ENCODE measurements at regions not wholly inside any gene's neighbourhood (a gene's known extent, or its start where the extent isn't known, plus 50 kb on each side); places are given as distances from the start of the nearest gene placed in this dataset.

DNA sequence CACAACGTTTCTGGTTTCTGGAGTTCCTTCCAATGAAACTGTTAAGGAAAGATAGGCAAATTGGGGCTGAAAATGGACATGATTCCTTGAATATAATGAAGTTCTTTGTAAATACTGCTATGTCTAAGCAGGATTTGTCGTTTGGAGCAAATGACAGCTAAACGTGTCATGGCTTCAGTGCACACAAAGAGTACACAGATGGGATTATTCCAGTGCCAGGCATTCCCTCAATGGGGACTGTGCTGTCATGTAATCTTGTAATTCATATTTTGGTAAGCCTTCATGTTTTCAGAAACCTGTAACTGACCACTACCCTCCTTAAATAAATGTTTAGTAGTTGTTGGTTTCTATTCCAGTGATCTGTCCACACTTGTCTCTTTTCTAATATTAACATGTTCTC is 404.7 kb upstream of the CDH7 start:
- no peak for DNase-seq (ENCODE audit: low spot score)
- TF ChIP-seq, protein P1, sequence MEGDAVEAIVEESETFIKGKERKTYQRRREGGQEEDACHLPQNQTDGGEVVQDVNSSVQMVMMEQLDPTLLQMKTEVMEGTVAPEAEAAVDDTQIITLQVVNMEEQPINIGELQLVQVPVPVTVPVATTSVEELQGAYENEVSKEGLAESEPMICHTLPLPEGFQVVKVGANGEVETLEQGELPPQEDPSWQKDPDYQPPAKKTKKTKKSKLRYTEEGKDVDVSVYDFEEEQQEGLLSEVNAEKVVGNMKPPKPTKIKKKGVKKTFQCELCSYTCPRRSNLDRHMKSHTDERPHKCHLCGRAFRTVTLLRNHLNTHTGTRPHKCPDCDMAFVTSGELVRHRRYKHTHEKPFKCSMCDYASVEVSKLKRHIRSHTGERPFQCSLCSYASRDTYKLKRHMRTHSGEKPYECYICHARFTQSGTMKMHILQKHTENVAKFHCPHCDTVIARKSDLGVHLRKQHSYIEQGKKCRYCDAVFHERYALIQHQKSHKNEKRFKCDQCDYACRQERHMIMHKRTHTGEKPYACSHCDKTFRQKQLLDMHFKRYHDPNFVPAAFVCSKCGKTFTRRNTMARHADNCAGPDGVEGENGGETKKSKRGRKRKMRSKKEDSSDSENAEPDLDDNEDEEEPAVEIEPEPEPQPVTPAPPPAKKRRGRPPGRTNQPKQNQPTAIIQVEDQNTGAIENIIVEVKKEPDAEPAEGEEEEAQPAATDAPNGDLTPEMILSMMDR (IDR thresholded peaks at IDR 0.05) = no peak
- Histone ChIP-seq H3K4me3 (no peak overlapping the region), H3K27ac (no peak overlapping the region)

DNA sequence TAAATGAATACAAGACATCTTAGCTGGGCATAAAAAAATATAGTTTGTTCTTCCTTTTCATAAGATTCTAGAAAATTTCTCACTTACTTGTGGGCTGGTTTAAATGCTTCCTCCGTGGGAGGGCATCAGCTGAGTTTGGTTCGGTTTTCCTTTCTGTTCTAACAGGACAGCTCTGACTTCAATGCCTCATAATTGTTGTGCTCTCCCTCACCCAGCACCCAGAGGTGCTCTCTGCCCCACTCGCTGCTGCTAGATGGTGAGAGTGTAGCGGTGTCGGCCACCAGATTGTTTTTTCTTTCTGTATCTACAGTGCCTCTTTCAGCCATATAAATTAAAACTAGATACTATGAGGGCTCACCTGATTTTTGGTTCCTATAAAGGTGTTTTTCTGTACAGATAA is 407.2 kb upstream of the CDH7 start:
- H3K4me3 ChIP-seq = no peak overlapping the region
- no peak for DNase-seq (ENCODE audit: low spot score)
- no peak overlapping the region for H3K27ac ChIP-seq
- TF ChIP-seq, protein P1 (IDR thresholded peaks at IDR 0.05) = no peak

DNA sequence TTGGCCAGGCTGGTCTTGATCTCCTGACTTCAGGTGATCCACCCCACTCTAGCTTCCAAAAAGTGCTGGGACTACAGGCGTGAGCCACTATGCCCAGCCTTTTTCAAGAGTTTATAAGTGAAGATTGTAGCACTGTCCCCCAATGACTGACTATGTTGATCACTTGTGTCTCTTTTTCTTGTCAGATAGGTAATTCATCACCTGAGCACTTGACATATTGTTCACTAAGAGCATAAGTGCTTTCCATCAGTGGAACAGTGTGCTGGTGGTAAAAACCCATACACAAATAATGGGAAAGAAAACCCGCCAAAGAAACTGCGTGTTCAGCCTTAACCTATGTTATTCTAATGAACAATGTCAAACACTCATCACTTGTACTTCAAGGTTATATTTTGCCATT is 414.4 kb upstream of the CDH7 start:
- TF ChIP-seq, protein P1 (IDR thresholded peaks at IDR 0.05) = no peak

DNA sequence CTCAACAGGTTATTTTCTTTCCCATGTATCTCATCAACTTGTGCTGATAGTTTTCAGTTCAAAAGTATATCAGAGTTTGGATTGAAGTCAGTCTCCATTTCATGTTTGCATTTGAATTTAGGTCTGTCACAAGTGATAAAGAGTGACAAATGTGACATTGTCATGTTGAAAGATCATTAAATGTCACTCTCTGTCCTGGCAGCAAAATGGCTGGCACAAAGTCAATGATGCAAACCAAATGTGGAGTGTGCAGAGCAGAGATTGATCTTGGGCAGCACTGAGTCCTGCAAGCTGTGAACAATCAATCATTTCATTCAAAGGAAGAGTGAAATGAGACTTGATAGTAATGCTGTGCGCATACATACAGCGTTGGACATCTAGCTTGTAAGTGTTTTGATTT is 421.8 kb upstream of the CDH7 start:
- DNase-seq (ENCODE audit: low spot score) = no peak

More for the DNA sequence above, 414.4 kb upstream of the CDH7 start:
- DNase-seq (ENCODE audit: low spot score) = no peak
- Histone ChIP-seq H3K27ac (no peak overlapping the region), H3K4me3 (no peak overlapping the region)

DNA sequence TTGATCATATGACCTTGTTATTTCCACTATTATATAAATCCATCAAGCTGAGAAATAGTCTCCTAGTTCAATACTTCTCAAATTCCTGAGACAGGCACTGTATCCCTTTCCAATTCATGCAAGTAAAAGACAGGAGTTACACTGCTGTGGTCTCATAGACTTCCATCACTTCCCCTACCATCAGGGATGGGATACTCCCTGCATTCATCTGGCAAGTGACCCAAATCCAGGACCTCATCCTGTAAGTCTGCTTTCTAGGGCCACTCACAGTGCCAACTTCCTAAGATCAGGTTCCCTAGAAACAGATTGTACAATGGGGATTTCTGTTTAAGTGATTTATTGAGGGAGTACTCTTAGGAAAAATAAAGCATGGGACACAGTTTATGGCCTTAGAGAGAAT is 424.0 kb upstream of the CDH7 start:
- DNase-seq (ENCODE audit: low spot score) = no peak
- TF ChIP-seq, protein P1 (IDR thresholded peaks at IDR 0.05) = no peak
- Histone ChIP-seq H3K27ac (no peak overlapping the region), H3K4me3 (no peak overlapping the region)

More for the DNA sequence above, 421.8 kb upstream of the CDH7 start:
- TF ChIP-seq, protein P1 (IDR thresholded peaks at IDR 0.05) = no peak
- no peak overlapping the region for H3K27ac ChIP-seq
- H3K4me3 ChIP-seq = no peak overlapping the region

DNA sequence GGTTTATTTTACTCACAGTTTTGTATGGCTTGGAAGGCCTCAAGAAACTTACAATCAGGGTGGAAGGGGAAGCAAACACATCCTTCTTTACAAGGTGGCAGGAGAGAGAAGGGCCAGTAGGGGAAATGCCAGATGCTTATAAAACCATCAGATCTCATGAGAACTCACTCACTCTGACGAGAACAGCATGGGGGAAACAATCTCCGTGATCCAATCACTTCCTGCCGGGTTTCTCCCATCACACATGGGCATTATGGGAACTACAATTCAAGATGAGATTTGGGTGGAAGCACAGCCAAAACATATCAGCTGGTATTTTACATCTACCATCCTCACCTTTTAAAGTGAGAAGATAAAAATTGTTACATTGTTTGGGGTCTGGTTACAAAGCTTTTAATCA is 427.9 kb upstream of the CDH7 start:
- DNase-seq (ENCODE audit: low spot score) = no peak
- Histone ChIP-seq H3K4me3 (no peak overlapping the region), H3K27ac (no peak overlapping the region)
- TF ChIP-seq, protein P1 (IDR thresholded peaks at IDR 0.05) = no peak

DNA sequence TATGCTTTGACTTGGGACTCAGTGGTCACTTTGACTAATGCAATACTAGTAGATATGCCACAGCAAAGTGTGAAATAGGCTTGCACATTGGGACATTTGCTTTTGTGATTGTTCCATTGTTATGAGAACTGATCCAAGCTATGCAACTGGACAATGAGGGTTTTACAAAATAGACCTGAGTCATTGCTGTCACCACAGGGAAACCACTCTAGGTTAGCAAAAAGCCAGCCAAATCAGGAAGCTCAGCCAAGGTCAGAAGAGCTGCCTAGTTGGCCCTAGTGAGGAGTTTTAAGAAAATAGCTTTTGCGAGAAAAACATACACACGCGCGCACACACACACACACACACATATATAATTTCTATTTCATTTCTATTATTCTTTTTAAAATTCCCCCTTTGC is 452.4 kb upstream of the CDH7 start:
- TF ChIP-seq, protein P1 (IDR thresholded peaks at IDR 0.05) = no peak
- H3K27ac ChIP-seq = no peak overlapping the region
- DNase-seq (ENCODE audit: low spot score) = no peak
- no peak overlapping the region for H3K4me3 ChIP-seq

Data from coronary artery (tissue), 2 donors.